Right lobe of liver (tissue), 4 donors: ENCODE measurements at regions not wholly inside any gene's neighbourhood (a gene's known extent, or its start where the extent isn't known, plus 50 kb on each side); places are given as distances from the start of the nearest gene placed in this dataset.

ENCODE experiments used
- POLR2A ChIP-seq: fragments of 450-650 bp; IDR thresholded peaks from one replicate; pipeline ENCODE4 v1.6.1; 2017; ENCODE audit warnings: antibody characterized with exemption, mild to moderate bottlenecking
- TF ChIP-seq, protein P1 (sequence below), 4 donors: fragments of 200-600 bp in 3 of 4; fragments of 450-650 bp in 1 of 4; IDR thresholded peaks; one replicate each; pipeline versions ENCODE4 v1.5.1 to v1.8.0; 2016 to 2022; ENCODE audit warnings: antibody characterized with exemption in 4 of 4, mild to moderate bottlenecking in 2 of 4
- donor health status: DM: no; HTN: no; CAD: no.
- donor health status: DM: no; HTN: no; CAD: no.
- donor health status: DM: no; HTN: yes; CAD: no.

DNA sequence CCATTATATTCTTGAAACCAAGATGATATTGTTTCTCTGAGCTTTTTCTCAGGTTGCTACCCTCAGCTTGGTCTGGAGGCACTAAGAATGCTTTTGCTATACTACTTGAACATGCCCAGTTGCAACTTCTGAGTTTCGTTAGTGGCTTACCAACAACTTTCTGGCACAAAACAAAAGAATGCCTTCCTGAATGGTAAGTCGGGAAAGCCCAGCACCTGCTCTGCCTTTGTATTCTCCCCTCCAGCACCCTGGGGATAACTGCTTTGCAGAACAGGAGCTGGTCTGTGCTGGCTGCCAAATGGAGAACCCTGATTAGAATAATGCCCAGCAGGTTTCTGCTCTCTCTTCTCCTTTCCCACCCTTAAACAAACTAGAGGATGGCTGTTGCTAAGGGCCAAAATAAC is 149.3 kb downstream of the TGFB2 start:
- TF ChIP-seq, protein P1, sequence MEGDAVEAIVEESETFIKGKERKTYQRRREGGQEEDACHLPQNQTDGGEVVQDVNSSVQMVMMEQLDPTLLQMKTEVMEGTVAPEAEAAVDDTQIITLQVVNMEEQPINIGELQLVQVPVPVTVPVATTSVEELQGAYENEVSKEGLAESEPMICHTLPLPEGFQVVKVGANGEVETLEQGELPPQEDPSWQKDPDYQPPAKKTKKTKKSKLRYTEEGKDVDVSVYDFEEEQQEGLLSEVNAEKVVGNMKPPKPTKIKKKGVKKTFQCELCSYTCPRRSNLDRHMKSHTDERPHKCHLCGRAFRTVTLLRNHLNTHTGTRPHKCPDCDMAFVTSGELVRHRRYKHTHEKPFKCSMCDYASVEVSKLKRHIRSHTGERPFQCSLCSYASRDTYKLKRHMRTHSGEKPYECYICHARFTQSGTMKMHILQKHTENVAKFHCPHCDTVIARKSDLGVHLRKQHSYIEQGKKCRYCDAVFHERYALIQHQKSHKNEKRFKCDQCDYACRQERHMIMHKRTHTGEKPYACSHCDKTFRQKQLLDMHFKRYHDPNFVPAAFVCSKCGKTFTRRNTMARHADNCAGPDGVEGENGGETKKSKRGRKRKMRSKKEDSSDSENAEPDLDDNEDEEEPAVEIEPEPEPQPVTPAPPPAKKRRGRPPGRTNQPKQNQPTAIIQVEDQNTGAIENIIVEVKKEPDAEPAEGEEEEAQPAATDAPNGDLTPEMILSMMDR (IDR thresholded peaks at IDR 0.05), result no peak
- TF ChIP-seq POLR2A, result no peak
